Neural cell (in vitro differentiated cells): ENCODE measurements at regions not wholly inside any gene's neighbourhood (a gene's known extent, or its start where the extent isn't known, plus 50 kb on each side); places are given as distances from the start of the nearest gene placed in this dataset.

ENCODE experiments used
- CTCF ChIP-seq: fragments of 450-650 bp; IDR thresholded peaks from 2 replicates; pipeline ENCODE4 v1.5.1; 2014; ENCODE audit warnings: antibody characterized with exemption, mild to moderate bottlenecking, moderate library complexity; ENCODE audit not compliant: poor library complexity, severe bottlenecking
- EZH2 ChIP-seq: fragments of 200-600, 300-800 bp; shearing (Covaris generic), sonication (generic); IDR thresholded peaks from 2 replicates; pipeline ENCODE4 v1.6.1; 2014; ENCODE audit warnings: antibody characterized with exemption, low read length, borderline replicate concordance, mild to moderate bottlenecking; ENCODE audit not compliant: insufficient read depth, poor library complexity, severe bottlenecking
- MXI1 ChIP-seq: fragments of 450-650 bp; conservative IDR thresholded peaks from 2 replicates; pipeline ENCODE4 v1.6.1; 2014; ENCODE audit warnings: antibody characterized with exemption, mild to moderate bottlenecking; ENCODE audit not compliant: poor library complexity, severe bottlenecking
- POLR2AphosphoS5 ChIP-seq: IDR thresholded peaks from 2 replicates; pipeline ENCODE4 v1.6.1; 2012
- REST ChIP-seq: IDR thresholded peaks from 2 replicates; pipeline ENCODE4 v1.6.1; 2012; ENCODE audit warnings: borderline replicate concordance
- SMC3 ChIP-seq: fragments of 450-650 bp; conservative IDR thresholded peaks from 2 replicates; pipeline ENCODE4 v1.6.1; 2014; ENCODE audit warnings: antibody characterized with exemption, mild to moderate bottlenecking, moderate library complexity; ENCODE audit not compliant: poor library complexity
- TAF1 ChIP-seq: IDR thresholded peaks from 2 replicates; pipeline ENCODE4 v1.6.1; 2012; ENCODE audit warnings: low read depth

GRCh38 chr5:23089286-23089685 lies 236.1 kb upstream of the CDH12 start:
- no peak for TF ChIP-seq POLR2AphosphoS5
- no peak for TF ChIP-seq REST
- TF ChIP-seq TAF1, result no peak
- TF ChIP-seq CTCF, result no peak
- TF ChIP-seq EZH2, result no peak
- no peak for TF ChIP-seq MXI1
- no peak for TF ChIP-seq SMC3
